T-helper 2 cell treated with Interferon-gamma antibody and Interleukin-4, amounts not matched to agents 5 μg/mL and 100 μg/mL, for 36 hours (primary cell): ENCODE measurements at regions not wholly inside any gene's neighbourhood (a gene's known extent, or its start where the extent isn't known, plus 50 kb on each side); places are given as distances from the start of the nearest gene placed in this dataset.

Experiments used
- DNase-seq: peaks from one replicate; pipeline ENCODE4 v3.0.0; 2021; ENCODE audit warnings: low spot score
- H3K27ac Mint-ChIP-seq: one replicate; pipeline ENCODE4 v1.8.0; 2021; ENCODE audit warnings: mild to moderate bottlenecking, mixed read lengths
- H3K27me3 Mint-ChIP-seq: one replicate; pipeline ENCODE4 v1.8.0; 2021; ENCODE audit warnings: low read depth, mixed read lengths
- H3K36me3 Mint-ChIP-seq: one replicate; pipeline ENCODE4 v1.8.0; 2021; ENCODE audit warnings: low read depth, mixed read lengths
- H3K4me1 Mint-ChIP-seq: one replicate; pipeline ENCODE4 v1.8.0; 2021; ENCODE audit warnings: low read depth, mixed read lengths
- H3K4me3 Mint-ChIP-seq: one replicate; pipeline ENCODE4 v1.8.0; 2022; ENCODE audit warnings: mild to moderate bottlenecking, moderate library complexity, mixed read lengths
- H3K9me3 Mint-ChIP-seq: one replicate; pipeline ENCODE4 v1.8.0; 2021; ENCODE audit warnings: mixed read lengths

GRCh38 chrX:150182161-150182560 is 181.0 kb upstream of the MAMLD1 start:
- no peaks in the 10 kb centered on the region for H3K4me1 Mint-ChIP-seq
- no peaks in the 10 kb centered on the region for H3K36me3 Mint-ChIP-seq
- no peak overlapping the region for H3K4me3 Mint-ChIP-seq
- no peaks in the 10 kb centered on the region for H3K9me3 Mint-ChIP-seq
- no peak overlapping the region for H3K27ac Mint-ChIP-seq
- DNase-seq, result no peak
- H3K27me3 Mint-ChIP-seq, result peaks cover 10% of the 10 kb centered on the region

GRCh38 chrX:150184491-150184890 is 178.6 kb upstream of the MAMLD1 start:
- H3K36me3 Mint-ChIP-seq, result no peaks in the 10 kb centered on the region
- no peaks in the 10 kb centered on the region for H3K4me1 Mint-ChIP-seq
- DNase-seq, result no peak
- no peaks in the 10 kb centered on the region for H3K9me3 Mint-ChIP-seq
- H3K27ac Mint-ChIP-seq, result no peak overlapping the region
- H3K27me3 Mint-ChIP-seq, result peaks cover 7% of the 10 kb centered on the region
- H3K4me3 Mint-ChIP-seq, result no peak overlapping the region

DNA sequence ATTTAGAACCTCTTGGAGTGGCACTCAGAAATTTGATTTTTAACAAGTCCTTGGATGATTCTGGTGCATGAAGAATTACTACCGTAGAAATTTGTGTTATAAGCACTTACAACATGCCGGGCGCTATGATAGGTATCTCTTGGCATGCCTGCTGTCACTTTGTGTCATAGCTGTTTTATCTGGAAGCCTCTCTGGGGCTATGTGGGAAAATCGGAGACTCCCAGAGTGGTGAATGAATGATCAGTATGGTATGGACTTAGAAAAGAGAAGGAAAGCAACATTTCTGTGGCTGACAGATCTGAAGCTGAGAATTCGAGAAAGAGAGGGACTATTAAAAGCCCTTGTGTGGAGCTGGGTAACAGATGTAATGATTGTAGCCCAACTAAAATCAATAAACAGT is 177.4 kb upstream of the MAMLD1 start:
- Mint-ChIP-seq H3K4me3 (no peak overlapping the region), H3K27me3 (peaks cover 5% of the 10 kb centered on the region), H3K9me3 (no peaks in the 10 kb centered on the region), H3K4me1 (no peaks in the 10 kb centered on the region), H3K36me3 (no peaks in the 10 kb centered on the region), H3K27ac (no peak overlapping the region)
- no peak for DNase-seq

DNA sequence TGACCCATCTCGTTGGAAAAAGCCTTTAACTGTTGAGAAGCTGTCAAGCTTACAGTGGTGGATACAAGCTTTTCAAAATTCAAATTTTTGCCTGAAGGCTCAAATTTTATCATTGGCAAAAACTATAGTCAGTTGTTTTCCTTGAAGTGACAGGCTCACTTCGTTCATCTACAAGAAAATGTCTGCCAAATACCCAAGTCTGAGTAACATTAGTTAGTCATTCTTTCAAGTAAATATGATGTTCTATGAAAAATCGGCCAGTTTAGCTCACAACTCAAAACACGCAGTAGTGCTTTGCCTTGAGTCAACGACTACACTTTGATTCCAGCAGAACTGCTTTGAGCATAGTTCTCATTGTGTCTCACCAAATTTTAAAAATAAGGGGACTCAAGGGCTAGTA is 170.3 kb upstream of the MAMLD1 start:
- Mint-ChIP-seq H3K36me3 (no peaks in the 10 kb centered on the region), H3K27me3 (no peaks in the 10 kb centered on the region), H3K4me1 (no peaks in the 10 kb centered on the region), H3K9me3 (no peaks in the 10 kb centered on the region), H3K4me3 (no peak overlapping the region), H3K27ac (no peak overlapping the region)
- DNase-seq, result no peak

DNA sequence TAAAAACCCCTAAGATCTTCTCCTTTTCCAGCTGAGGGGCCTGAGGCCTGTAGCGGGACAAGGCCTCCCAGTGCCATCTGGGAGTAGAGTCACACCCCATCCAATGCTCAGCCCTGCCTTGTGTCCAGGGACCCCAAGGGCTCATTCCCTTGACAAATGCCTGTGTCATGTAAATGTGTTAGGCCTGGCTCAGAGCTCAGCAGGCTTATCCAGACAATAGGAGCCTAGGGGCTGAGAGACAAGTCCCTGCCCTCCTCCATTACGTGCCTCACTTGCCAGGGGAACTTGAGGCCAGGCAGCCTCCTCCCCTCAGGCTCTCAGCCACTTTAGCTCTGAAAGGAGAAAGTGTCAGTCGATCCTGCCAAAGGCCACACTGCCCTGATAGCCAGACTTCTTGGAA is 166.8 kb upstream of the MAMLD1 start:
- peaks cover 4% of the 10 kb centered on the region for H3K4me1 Mint-ChIP-seq
- no peak for DNase-seq
- H3K27me3 Mint-ChIP-seq, result no peaks in the 10 kb centered on the region
- no peaks in the 10 kb centered on the region for H3K36me3 Mint-ChIP-seq
- H3K27ac Mint-ChIP-seq, result no peak overlapping the region
- H3K4me3 Mint-ChIP-seq, result no peak overlapping the region
- H3K9me3 Mint-ChIP-seq, result no peaks in the 10 kb centered on the region

- no peaks in the 10 kb centered on the region for H3K27me3 Mint-ChIP-seq
- no peaks in the 10 kb centered on the region for H3K9me3 Mint-ChIP-seq
- H3K36me3 Mint-ChIP-seq, result no peaks in the 10 kb centered on the region
- H3K27ac Mint-ChIP-seq, result no peak overlapping the region
- peaks cover 4% of the 10 kb centered on the region for H3K4me1 Mint-ChIP-seq
- H3K4me3 Mint-ChIP-seq, result no peak overlapping the region
- DNase-seq, result no peak
Measured at GRCh38 chrX:150197388-150197787, 165.7 kb upstream of the MAMLD1 start.

DNA sequence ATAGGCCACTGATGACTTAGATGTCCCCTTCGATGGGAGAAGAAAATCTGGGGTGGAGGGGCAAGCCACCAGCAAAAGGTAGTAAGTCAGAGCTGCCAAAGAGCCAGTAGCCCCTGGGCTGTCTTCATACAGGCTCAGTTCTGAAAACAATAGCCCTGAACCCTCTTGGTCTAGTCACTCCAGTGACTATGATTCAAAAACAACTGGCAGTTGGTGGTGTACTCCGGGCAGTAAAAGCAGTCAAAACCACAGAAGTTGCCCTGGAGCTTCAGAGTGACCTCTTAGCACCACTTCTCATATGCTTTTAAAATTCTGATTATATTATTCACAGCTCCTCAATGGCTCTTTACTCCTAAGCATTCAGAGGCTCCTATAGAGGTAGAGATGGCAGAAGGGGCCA is 164.3 kb upstream of the MAMLD1 start:
- no peak overlapping the region for H3K27ac Mint-ChIP-seq
- no peaks in the 10 kb centered on the region for H3K9me3 Mint-ChIP-seq
- no peak overlapping the region for H3K4me3 Mint-ChIP-seq
- DNase-seq, result no peak
- no peaks in the 10 kb centered on the region for H3K36me3 Mint-ChIP-seq
- peaks cover 4% of the 10 kb centered on the region for H3K4me1 Mint-ChIP-seq
- no peaks in the 10 kb centered on the region for H3K27me3 Mint-ChIP-seq

- no peaks in the 10 kb centered on the region for H3K36me3 Mint-ChIP-seq
- H3K9me3 Mint-ChIP-seq, result no peaks in the 10 kb centered on the region
- no peaks in the 10 kb centered on the region for H3K27me3 Mint-ChIP-seq
- peaks cover 4% of the 10 kb centered on the region for H3K4me1 Mint-ChIP-seq
- no peak overlapping the region for H3K4me3 Mint-ChIP-seq
- no peak for DNase-seq
- no peak overlapping the region for H3K27ac Mint-ChIP-seq
Measured at GRCh38 chrX:150199181-150199580, 163.9 kb upstream of the MAMLD1 start.

- Mint-ChIP-seq H3K9me3 (no peaks in the 10 kb centered on the region), H3K4me1 (peaks cover 4% of the 10 kb centered on the region), H3K27ac (no peak overlapping the region), H3K4me3 (no peak overlapping the region), H3K36me3 (no peaks in the 10 kb centered on the region), H3K27me3 (no peaks in the 10 kb centered on the region)
- DNase-seq, result no peak
Measured at GRCh38 chrX:150199803-150200202, 163.3 kb upstream of the MAMLD1 start.

- Mint-ChIP-seq H3K27ac (no peak overlapping the region), H3K9me3 (no peaks in the 10 kb centered on the region), H3K4me3 (no peak overlapping the region), H3K36me3 (no peaks in the 10 kb centered on the region), H3K4me1 (peaks cover 4% of the 10 kb centered on the region), H3K27me3 (no peaks in the 10 kb centered on the region)
- DNase-seq, result no peak
Measured at GRCh38 chrX:150200361-150200760, 162.8 kb upstream of the MAMLD1 start.

DNA sequence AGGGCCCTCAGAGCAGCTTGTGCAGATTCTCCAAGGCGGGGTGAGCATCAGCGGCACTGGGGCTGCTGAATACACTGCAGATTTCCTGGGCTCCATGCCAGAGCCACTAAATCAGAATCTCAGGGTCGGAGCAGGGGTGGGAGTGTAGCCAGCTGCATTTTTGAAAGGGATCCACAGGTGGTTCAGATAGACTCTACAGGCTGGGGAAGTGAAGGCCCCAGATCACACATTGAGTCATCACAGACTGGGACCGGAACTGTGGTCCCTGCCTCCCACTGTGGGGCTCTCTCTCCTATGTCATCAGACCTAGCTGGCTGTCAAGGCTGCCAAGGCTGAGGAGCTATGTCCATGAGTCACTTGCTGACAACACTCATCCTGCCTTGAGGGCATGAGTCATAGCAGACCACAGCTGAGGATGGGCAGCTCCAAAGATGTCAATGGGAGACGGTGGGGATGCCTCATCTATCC is 162.3 kb upstream of the MAMLD1 start:
- no peaks in the 10 kb centered on the region for H3K9me3 Mint-ChIP-seq
- H3K4me3 Mint-ChIP-seq, result no peak overlapping the region
- no peaks in the 10 kb centered on the region for H3K27me3 Mint-ChIP-seq
- H3K27ac Mint-ChIP-seq, result no peak overlapping the region
- DNase-seq, result peak; percentile 76
- peaks cover 4% of the 10 kb centered on the region for H3K4me1 Mint-ChIP-seq
- no peaks in the 10 kb centered on the region for H3K36me3 Mint-ChIP-seq

- Mint-ChIP-seq H3K27me3 (no peaks in the 10 kb centered on the region), H3K4me1 (peaks cover 4% of the 10 kb centered on the region), H3K27ac (no peak overlapping the region), H3K9me3 (no peaks in the 10 kb centered on the region), H3K4me3 (no peak overlapping the region), H3K36me3 (no peaks in the 10 kb centered on the region)
- no peak for DNase-seq
Measured at GRCh38 chrX:150201391-150201790, 161.7 kb upstream of the MAMLD1 start.

DNA sequence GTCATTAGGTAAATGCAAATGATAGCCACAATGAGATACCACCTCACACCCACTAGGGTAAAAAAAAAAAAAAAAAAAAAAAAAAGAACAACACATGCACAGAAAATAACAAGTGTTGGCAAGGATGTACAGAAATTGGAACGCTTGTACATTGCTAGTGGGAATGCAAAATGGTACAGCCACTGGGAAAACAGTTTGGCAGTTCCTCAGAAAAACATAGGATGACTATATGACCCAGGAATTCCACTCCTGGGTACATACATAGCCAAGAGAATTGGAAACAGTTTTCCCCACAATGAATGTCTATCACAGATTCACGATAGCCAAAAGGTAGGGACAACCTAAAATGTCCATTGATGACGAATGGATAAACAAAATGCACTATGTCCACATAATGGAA is 161.3 kb upstream of the MAMLD1 start:
- DNase-seq, result no peak
- Mint-ChIP-seq H3K36me3 (no peaks in the 10 kb centered on the region), H3K9me3 (no peaks in the 10 kb centered on the region), H3K27ac (no peak overlapping the region), H3K4me3 (no peak overlapping the region), H3K27me3 (no peaks in the 10 kb centered on the region), H3K4me1 (peaks cover 4% of the 10 kb centered on the region)

- H3K9me3 Mint-ChIP-seq, result no peaks in the 10 kb centered on the region
- no peaks in the 10 kb centered on the region for H3K27me3 Mint-ChIP-seq
- H3K27ac Mint-ChIP-seq, result no peak overlapping the region
- H3K4me1 Mint-ChIP-seq, result peaks cover 4% of the 10 kb centered on the region
- no peak for DNase-seq
- no peaks in the 10 kb centered on the region for H3K36me3 Mint-ChIP-seq
- H3K4me3 Mint-ChIP-seq, result no peak overlapping the region
Measured at GRCh38 chrX:150202641-150203247, 160.4 kb upstream of the MAMLD1 start.

- DNase-seq, result no peak
- no peak overlapping the region for H3K4me3 Mint-ChIP-seq
- no peaks in the 10 kb centered on the region for H3K9me3 Mint-ChIP-seq
- H3K4me1 Mint-ChIP-seq, result peaks cover 4% of the 10 kb centered on the region
- no peaks in the 10 kb centered on the region for H3K36me3 Mint-ChIP-seq
- H3K27ac Mint-ChIP-seq, result no peak overlapping the region
- H3K27me3 Mint-ChIP-seq, result no peaks in the 10 kb centered on the region
Measured at GRCh38 chrX:150203248-150203645, 159.9 kb upstream of the MAMLD1 start.
